NCI-H524 (cell line): ENCODE measurements at regions not wholly inside any gene's neighbourhood (a gene's known extent, or its start where the extent isn't known, plus 50 kb on each side); places are given as distances from the start of the nearest gene placed in this dataset.
A peak's percentile ranks its signal among the peaks of the same experiment; 100 is the strongest.

Experiments
- DNase-seq, 2 experiments: peaks; one replicate each; lab custom pipeline; 2025; lab: John Stamatoyannopoulos, UW

GRCh38 chr5:178808886-178809285 lies 50.9 kb upstream of the ZNF354B start:
- peak in 1 of 2 experiments; percentile 32 for DNase-seq

GRCh38 chr5:178801021-178801420 lies 58.7 kb upstream of the ZNF354B start:
- no peak for DNase-seq

DNA sequence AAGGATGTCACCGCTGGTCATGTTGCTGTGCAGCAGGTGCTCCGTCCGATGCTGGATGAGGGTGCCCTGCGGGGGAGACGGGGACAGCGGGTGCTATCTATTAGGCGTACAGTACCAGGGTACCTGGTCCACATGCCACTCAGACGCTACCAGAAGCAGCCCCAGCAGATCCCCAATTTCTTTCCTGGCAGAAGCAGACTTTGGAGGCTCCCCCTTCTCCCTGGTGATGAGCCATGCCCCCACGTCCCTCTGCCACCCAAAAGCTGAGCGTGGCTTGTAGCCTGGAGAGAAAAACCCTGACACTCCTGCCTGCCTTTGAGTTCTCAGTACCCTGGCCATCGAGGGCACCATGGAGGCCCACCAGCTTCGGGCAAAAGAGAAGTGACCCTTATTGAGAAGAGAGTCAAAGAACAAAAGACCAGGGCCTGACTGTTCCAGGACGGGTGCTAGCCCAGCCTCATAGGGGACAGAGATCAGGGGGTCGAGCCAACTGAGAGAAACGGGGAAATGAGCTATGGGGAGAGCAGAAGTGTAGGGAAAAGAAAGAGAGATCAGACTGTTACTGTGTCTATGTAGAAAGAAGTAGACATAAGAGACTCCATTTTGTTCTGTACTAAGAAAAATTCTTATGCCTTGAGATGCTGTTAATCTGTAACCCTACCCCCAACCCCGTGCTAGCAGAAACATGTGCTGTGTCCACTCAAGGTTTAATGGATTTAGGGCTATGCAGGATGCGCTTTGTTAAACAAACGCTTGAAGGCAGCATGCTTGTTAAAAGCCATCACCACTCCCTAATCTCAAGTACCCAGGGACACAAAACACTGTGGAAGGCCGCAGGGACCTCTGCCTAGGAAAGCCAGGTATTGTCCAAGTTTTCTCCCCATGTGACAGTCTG lies 62.0 kb upstream of the ZNF354B start:
- DNase-seq, result peak; percentile 4 to 61

DNA sequence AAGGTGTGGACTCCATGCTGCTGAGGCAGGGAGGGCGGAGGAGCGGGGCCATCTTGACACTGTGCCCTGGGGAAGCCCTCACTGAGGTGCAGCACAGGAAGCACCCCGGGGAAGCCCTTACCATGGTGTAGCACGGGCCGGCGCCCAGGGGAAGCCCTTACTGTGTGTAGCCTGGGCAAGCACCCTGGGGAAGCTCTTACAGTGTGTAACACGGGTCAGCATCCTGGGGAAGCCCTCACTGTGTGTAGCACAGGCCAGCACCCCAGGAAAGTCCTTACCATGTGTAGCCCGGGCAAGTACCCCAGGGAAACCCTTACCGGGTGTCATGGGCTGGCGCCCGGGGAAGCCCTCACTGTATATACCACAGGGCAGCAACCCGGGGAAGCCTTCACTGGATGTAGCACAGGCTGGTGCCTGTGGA lies 62.6 kb upstream of the ZNF354B start:
- no peak for DNase-seq

DNA sequence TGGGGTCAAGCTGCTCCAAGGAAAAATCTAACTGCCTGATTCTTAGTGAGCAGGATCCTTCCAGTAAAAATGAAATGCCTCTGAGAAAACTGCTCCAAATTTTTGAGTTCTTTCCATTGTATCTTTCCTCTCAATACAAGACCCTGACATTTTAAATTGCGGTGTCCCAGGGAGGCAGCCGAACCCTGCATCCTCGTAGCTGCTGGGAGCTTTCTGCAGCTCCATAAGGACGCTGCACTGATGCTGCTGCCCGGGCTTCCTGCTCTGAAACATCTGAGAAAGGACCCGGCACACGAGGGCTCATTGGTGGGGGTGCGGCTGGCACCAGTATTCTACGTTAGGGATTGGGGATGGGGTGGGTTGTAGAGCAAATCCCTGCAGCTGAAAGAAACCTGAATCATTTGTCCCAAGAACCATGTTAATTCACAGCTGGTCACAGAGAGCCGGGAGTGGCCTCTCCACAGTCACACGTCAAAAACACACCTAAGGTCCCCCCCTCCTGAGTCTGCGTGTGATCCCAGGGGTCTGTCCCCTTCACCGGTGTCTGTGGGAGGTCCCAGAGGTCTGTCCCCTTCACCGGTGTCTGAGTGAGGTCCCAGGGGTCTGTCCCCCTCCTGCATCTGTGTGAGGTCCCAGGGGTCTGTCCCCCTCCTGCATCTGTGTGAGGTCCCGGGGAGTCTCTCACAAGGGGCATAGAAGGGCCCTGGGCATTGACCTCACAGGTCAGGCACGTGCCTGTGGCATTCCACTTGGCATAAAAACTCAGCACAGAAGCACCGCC lies 63.4 kb upstream of the ZNF354B start:
- no peak for DNase-seq

- DNase-seq, result no peak
These were observed 64.0 kb upstream of the ZNF354A start for GRCh38 chr5:178794433-178794832.

DNA sequence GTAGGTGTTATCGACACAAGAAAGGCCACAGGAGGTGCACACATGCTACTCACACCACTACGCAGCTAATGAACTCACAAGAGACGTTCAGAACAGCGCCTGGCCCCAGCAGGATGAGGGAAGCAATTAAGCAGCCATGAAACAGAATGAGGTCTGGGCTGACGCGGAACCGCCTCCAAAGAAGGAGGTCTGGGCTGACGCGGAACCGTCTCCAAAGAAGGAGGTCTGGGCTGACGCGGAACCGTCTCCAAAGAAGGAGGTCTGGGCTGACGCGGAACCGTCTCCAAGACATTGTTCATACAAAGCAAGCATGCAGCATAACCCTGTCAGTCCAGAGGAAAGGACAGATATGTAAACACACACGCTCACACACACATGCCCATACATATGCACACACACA lies 63.2 kb upstream of the ZNF354A start:
- no peak for DNase-seq

- DNase-seq, result peak in 1 of 2 experiments; percentile 47
These were observed 62.7 kb upstream of the ZNF354A start for GRCh38 chr5:178793151-178793550.

GRCh38 chr5:178791976-178792375 lies 61.5 kb upstream of the ZNF354A start:
- no peak for DNase-seq

DNA sequence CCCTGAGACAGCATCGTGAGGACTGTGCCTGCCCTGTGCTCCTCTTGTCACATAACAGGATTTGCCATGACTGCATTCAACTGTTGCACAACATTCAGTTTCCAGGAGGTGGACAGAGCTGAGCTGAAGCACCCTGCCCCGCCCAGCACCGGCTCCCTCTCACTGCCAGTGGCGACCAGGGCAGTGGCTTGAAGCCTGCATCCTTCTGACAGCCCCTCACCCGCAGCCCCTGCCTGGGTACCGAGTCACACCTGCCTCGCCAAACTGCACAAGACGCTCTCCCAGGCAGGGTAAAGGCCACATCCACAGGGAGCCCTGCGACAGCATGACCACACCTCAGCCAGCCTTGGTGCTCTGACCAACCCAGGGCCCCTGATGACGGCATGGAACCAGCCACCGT lies 59.9 kb upstream of the ZNF354A start:
- no peak for DNase-seq

GRCh38 chr5:178788381-178789085 lies 58.1 kb upstream of the ZNF354A start:
- DNase-seq, result no peak

GRCh38 chr5:178787889-178788288 lies 57.4 kb upstream of the ZNF354A start:
- no peak for DNase-seq

DNA sequence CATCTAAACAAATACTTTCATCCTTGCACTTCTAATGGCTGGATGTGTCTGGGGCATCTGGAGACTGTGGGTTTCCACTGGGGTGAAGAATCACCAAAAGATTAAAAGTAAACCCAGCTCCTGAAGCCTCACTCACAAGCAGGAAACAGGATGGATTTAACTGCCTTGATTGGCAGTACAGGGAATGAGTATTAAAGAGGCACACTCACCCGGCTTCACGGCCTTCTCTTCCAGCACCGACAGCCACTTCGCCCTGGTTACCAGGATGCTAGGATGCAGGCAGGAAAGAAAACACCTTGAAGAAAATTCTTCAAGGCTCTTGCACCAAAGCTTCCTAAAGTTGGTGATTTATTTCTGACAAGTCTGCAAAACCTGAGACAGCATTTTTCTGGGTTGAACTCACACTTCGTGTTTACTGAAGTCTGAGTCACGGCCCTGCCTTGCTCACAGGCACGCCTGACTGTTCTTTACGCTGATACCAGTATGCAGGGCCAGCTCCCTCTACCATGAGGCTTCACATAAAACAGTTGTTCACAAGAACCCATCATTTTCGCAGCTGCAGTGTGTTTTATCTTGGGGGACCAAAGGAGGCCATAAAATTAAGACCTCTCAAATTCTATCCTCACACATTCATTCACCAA lies 56.5 kb upstream of the ZNF354A start:
- no peak for DNase-seq

DNA sequence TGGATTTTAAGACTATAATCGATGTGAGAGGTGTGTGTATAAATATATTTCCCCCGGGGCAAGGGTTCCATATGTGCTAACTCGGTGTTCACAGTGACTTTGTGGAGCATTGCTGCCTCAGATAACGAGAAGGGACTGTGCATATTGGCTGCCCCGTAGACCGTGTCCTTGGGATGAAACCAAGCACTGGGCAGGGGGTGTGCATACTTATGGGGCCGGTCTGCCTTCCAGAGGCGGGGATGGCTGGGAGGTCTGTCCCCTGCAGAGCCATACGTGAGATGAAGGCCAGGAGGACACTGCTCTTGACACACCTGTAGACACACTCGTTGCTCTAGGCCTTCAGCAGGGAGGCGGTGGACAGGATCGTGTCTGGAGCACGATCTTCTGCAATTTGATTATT lies 56.0 kb upstream of the ZNF354A start:
- DNase-seq, result no peak

DNA sequence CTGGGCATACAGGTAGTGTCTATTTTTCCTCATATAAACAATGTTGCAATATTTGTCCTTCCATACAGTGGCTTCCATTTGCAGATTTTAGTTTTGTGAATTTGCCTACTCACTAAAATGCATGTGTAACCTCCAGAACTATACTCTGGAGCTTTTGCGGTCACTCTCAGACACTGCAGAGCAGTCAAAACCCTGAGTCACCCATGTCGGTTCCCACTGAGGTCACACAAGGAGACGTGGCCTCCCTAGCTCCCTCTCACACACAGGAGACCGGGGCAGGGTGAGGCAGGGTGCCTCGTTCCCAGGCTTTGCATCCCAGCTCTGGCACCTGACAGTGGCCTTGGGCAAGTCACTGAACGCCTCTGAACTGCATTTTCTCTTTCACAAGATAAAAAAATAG lies 55.5 kb upstream of the ZNF354A start:
- DNase-seq, result no peak

GRCh38 chr5:178784391-178784790 lies 53.9 kb upstream of the ZNF354A start:
- DNase-seq, result no peak

GRCh38 chr5:178781936-178782335 lies 51.5 kb upstream of the ZNF354A start:
- DNase-seq, result no peak

GRCh38 chr5:178780581-178781498 lies 50.4 kb upstream of the ZNF354A start:
- DNase-seq, result no peak
